Heart right ventricle (tissue), 16 donors: ENCODE measurements at regions not wholly inside any gene's neighbourhood (a gene's known extent, or its start where the extent isn't known, plus 50 kb on each side); places are given as distances from the start of the nearest gene placed in this dataset.

Experiments
- ATAC-seq, 8 donors: fragments of 200-7000 bp; cut with Tn5 transposase; one replicate each; pipeline ENCODE4 v1.9.1; 2020; ENCODE audit warnings: mild to moderate bottlenecking in 8 of 8, moderate library complexity in 8 of 8, moderate number of reproducible peaks in 1 of 8
- DNase-seq, 2 donors: peaks; one replicate each; pipeline ENCODE4 v3.0.0-alpha.2; 2020
- H3K27ac ChIP-seq, 10 donors: fragments of 200-600 bp; sonication (generic) in 2 of 10; one replicate each; pipeline versions ENCODE4 v1.5.0 to v1.8.0; 2020 to 2022; ENCODE audit warnings: mild to moderate bottlenecking in 3 of 10
- H3K27me3 ChIP-seq, 7 donors: fragments of 200-600 bp; one replicate each; pipeline ENCODE4 v1.8.0; 2021 to 2022; ENCODE audit warnings: mild to moderate bottlenecking in 2 of 7
- H3K36me3 ChIP-seq, 9 donors: fragments of 200-600 bp; sonication (generic) in 1 of 9; one replicate each; pipeline versions ENCODE4 v1.5.0 to v1.8.0; 2020 to 2022; ENCODE audit warnings: mild to moderate bottlenecking in 2 of 9
- H3K4me1 ChIP-seq, 9 donors: fragments of 200-600 bp; sonication (generic) in 1 of 9; one replicate each; pipeline versions ENCODE4 v1.5.0 to v1.8.0; 2020 to 2022; ENCODE audit warnings: mild to moderate bottlenecking in 4 of 9
- H3K4me3 ChIP-seq, 10 donors: fragments of 200-600 bp; sonication (generic) in 2 of 10; one replicate each; pipeline versions ENCODE4 v1.5.0 to v1.8.0; 2020 to 2022; ENCODE audit warnings: mild to moderate bottlenecking in 7 of 10, moderate library complexity in 2 of 10
- H3K9me3 ChIP-seq, 11 donors: fragments of 200-600 bp in 10 of 11; sonication (generic) in 2 of 11; one replicate each; pipeline versions ENCODE4 v1.5.0 to v1.8.0; 2013 to 2022; ENCODE audit warnings: mild to moderate bottlenecking in 2 of 11, control low read depth in 1 of 11, moderate library complexity in 1 of 11
- CTCF ChIP-seq, 9 donors: fragments of 200-600 bp; sonication (generic) in 2 of 9; IDR thresholded peaks; one replicate each; pipeline versions ENCODE4 v1.5.0 to v1.8.0; 2021 to 2022; ENCODE audit warnings: antibody characterized with exemption in 9 of 9, mild to moderate bottlenecking in 5 of 9, moderate library complexity in 1 of 9
- WGBS, 2 donors: extraction: QIAGEN DNeasy Blood & Tissue Kit; methylation state at CpG; one replicate each; pipeline ENCODE4 v1.1.7; 2013; ENCODE audit warnings: inconsistent platforms in 1 of 2; 5-methylcytosine and 5-hydroxymethylcytosine counted together
- intact Hi-C, 10 donors: fragments of 100-400 bp; cut with DNase I; formaldehyde crosslinking; loops; one replicate each; pipeline versions ENCODE4 v1.11.1 to v1.14.2; 2022
- donor health status: Arrhythmogenic right ventricular cardiomyopathy.
- donor health status: ischemic (EF 13 %, LVEDD 7.1; RV severe dilation, severe dysfunction).
- donor health status: healthy with polysubstance abuse.
- donor health status: DM: no; HTN: yes; CAD: no.
- donor health status: DM: no; HTN: no; CAD: no.
- donor health status: ischemic (EF 25% LVEDD 6.9; RV normal size, moderate dysfunction).
- donor health status: ischemic (EF 25% LVEDD 5.7; RV mildly dilated, moderate dysfunction).
- donor health status: healthy.
- donor health status: DM: yes; HTN: yes; CAD: no.
- donor health status: Ischemic cardiomyopathy.
- donor health status: ischemic (EF 35%, LVEDD 5.7; RV mildly dilated, moderate dysfunction).
- donor health status: nonischemic (EF 11% LVEDD 7.7; RV severe dilation, severe dysfunction).
- donor health status: DM: yes; HTN: yes; CAD: no.
- donor health status: PGD.
- donor health status: ischemic (EF 29% LVEDD 5.4; RV normal size, mild dysfunction).
- donor health status: nonischemic (EF 23%, LVEDD 6.1; RV moderate dilation, normal function).

GRCh38 chr16:48833461-48833860, 223.5 kb upstream of the N4BP1 start:
- no peak for TF ChIP-seq CTCF (IDR thresholded peaks at IDR 0.05)

GRCh38 chr16:48831076-48831722, 221.2 kb upstream of the N4BP1 start:
- Histone ChIP-seq H3K36me3 (no peaks in the 10 kb centered on the region), H3K27ac (no peak overlapping the region), H3K9me3 (no peaks in the 10 kb centered on the region), H3K27me3 (peaks cover 0 to 9% (median 0%) of the 10 kb centered on the region in 7 donors), H3K4me1 (no peaks in the 10 kb centered on the region), H3K4me3 (no peak overlapping the region)
- DNase-seq (no peak), ATAC-seq (no peak)
- intact Hi-C loops = no loop called here
- 25 to 27% methylated on average over 4 of the region's 4 CpGs for WGBS, 2 donors
- peak in 5 of 9 donors; percentile 14 to 24 (median 21) for TF ChIP-seq CTCF (IDR thresholded peaks at IDR 0.05)

More at GRCh38 chr16:48833461-48833860, 223.5 kb upstream of the N4BP1 start:
- Histone ChIP-seq H3K4me1 (no peaks in the 10 kb centered on the region), H3K27ac (no peak overlapping the region), H3K27me3 (peaks cover 0 to 6% (median 0%) of the 10 kb centered on the region in 7 donors), H3K4me3 (no peak overlapping the region), H3K9me3 (no peaks in the 10 kb centered on the region), H3K36me3 (no peaks in the 10 kb centered on the region)
- WGBS, 2 donors = 31 to 37% methylated on average over 2 of the region's 2 CpGs
- intact Hi-C loops = no loop called here
- DNase-seq (no peak), ATAC-seq (no peak)

- H3K9me3 ChIP-seq = no peaks in the 10 kb centered on the region
- WGBS, 2 donors = 83 to 86% methylated on average over 12 of the region's 12 CpGs
- TF ChIP-seq CTCF (IDR thresholded peaks at IDR 0.05) = no peak
- H3K36me3 ChIP-seq = no peaks in the 10 kb centered on the region
- intact Hi-C loops = no loop called here
- no peak overlapping the region for H3K27ac ChIP-seq
- peaks cover 0 to 9% (median 4%) of the 10 kb centered on the region in 7 donors for H3K27me3 ChIP-seq
- H3K4me3 ChIP-seq = no peak overlapping the region
- DNase-seq (no peak), ATAC-seq (no peak)
- H3K4me1 ChIP-seq = no peaks in the 10 kb centered on the region
Measured at GRCh38 chr16:48829336-48830310, 219.6 kb upstream of the N4BP1 start.

GRCh38 chr16:48824271-48824670, 214.3 kb upstream of the N4BP1 start:
- H3K36me3 ChIP-seq = no peaks in the 10 kb centered on the region
- peaks cover 0 to 4% (median 0%) of the 10 kb centered on the region in 11 donors for H3K9me3 ChIP-seq
- peaks cover 0 to 6% (median 3%) of the 10 kb centered on the region in 7 donors for H3K27me3 ChIP-seq
- DNase-seq = no peak
- H3K4me3 ChIP-seq = no peak overlapping the region
- ATAC-seq = peak in 2 of 8 donors; percentile 20 to 85
- H3K27ac ChIP-seq = no peak overlapping the region
- WGBS, 2 donors = 51 to 60% methylated on average over 2 of the region's 2 CpGs
- no peaks in the 10 kb centered on the region for H3K4me1 ChIP-seq
- TF ChIP-seq CTCF (IDR thresholded peaks at IDR 0.05) = no peak
- intact Hi-C loops = no loop called here
